Type B pancreatic cell (in vitro differentiated cells): ENCODE measurements at regions not wholly inside any gene's neighbourhood (a gene's known extent, or its start where the extent isn't known, plus 50 kb on each side); places are given as distances from the start of the nearest gene placed in this dataset.

Source experiments
- DNase-seq: peaks from one replicate; pipeline ENCODE4 v3.0.0; 2021; ENCODE audit warnings: mixed read lengths; ENCODE audit not compliant: unreplicated experiment; ENCODE audit errors: extremely low spot score
- H3K27ac Mint-ChIP-seq: 2 replicates; pipeline ENCODE4 v1.8.0; 2021; ENCODE audit warnings: mild to moderate bottlenecking, mixed read lengths
- H3K27me3 Mint-ChIP-seq: 2 replicates; pipeline ENCODE4 v1.8.0; 2021; ENCODE audit warnings: mixed read lengths
- H3K36me3 Mint-ChIP-seq: 2 replicates; pipeline ENCODE4 v1.8.0; 2021; ENCODE audit warnings: mixed read lengths
- H3K4me1 Mint-ChIP-seq: one replicate; pipeline ENCODE4 v1.8.0; 2021; ENCODE audit warnings: mixed read lengths; ENCODE audit not compliant: unreplicated experiment
- H3K4me3 Mint-ChIP-seq: 2 replicates; pipeline ENCODE4 v1.8.0; 2021; ENCODE audit warnings: mild to moderate bottlenecking, mixed read lengths
- H3K9me3 Mint-ChIP-seq: 2 replicates; pipeline ENCODE4 v1.8.0; 2021; ENCODE audit warnings: mixed read lengths
- TF ChIP-seq, protein P1 (sequence below): fragments of 200-600 bp; sonication (generic); conservative IDR thresholded peaks from 2 replicates; pipeline ENCODE4 v1.5.0; 2021; ENCODE audit warnings: antibody characterized with exemption, mild to moderate bottlenecking

DNA sequence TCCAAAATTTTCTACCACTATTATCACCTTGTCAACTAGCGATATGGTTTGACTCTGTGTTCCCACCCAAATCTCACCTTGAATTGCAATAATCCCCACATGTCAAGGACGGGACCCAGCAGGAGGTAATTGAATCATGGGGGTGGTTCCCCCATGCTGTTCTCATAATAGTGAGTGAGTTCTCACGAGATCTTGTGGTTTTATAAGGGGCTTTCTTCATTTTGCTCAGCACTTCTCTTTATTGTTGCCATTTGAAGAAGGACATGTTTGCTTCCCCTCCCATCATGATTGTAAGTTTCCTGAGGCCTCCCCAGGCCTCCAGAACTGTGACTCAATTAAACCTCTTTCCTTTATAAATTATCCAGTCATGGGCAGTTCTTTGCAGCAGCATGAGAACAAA is 73.5 kb upstream of the ZC3H12C start:
- no peaks in the 10 kb centered on the region for H3K36me3 Mint-ChIP-seq
- TF ChIP-seq, protein P1, sequence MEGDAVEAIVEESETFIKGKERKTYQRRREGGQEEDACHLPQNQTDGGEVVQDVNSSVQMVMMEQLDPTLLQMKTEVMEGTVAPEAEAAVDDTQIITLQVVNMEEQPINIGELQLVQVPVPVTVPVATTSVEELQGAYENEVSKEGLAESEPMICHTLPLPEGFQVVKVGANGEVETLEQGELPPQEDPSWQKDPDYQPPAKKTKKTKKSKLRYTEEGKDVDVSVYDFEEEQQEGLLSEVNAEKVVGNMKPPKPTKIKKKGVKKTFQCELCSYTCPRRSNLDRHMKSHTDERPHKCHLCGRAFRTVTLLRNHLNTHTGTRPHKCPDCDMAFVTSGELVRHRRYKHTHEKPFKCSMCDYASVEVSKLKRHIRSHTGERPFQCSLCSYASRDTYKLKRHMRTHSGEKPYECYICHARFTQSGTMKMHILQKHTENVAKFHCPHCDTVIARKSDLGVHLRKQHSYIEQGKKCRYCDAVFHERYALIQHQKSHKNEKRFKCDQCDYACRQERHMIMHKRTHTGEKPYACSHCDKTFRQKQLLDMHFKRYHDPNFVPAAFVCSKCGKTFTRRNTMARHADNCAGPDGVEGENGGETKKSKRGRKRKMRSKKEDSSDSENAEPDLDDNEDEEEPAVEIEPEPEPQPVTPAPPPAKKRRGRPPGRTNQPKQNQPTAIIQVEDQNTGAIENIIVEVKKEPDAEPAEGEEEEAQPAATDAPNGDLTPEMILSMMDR, result no peak
- peaks cover 3% of the 10 kb centered on the region for H3K4me1 Mint-ChIP-seq
- DNase-seq, result no peak
- H3K4me3 Mint-ChIP-seq, result no peak overlapping the region
- peaks cover 2% of the 10 kb centered on the region for H3K27me3 Mint-ChIP-seq
- no peak overlapping the region for H3K27ac Mint-ChIP-seq
- no peaks in the 10 kb centered on the region for H3K9me3 Mint-ChIP-seq

DNA sequence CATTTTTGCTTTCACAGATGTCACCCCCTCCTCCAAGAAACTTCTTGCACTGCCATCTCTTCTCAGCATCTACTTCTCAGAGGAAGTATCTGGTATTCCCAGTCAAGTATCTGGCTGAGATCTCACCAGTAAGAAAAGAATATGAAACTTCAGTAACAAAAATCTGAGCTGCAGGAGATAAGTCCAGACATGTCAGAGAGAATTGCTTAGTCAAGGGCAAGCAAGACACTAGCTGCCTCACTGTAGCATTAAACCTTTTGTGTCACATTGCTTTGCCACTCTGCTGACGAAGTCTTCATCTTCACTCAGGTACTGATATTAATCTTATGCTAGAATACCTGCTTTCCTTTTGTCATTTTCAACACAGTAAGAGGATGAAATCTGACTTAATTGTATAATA is 70.6 kb upstream of the ZC3H12C start:
- H3K27ac Mint-ChIP-seq, result peak overlapping the region; percentile 89
- H3K36me3 Mint-ChIP-seq, result no peaks in the 10 kb centered on the region
- no peak for DNase-seq
- TF ChIP-seq, protein P1, result no peak
- H3K4me1 Mint-ChIP-seq, result peaks cover 7% of the 10 kb centered on the region
- H3K27me3 Mint-ChIP-seq, result no peaks in the 10 kb centered on the region
- no peak overlapping the region for H3K4me3 Mint-ChIP-seq
- H3K9me3 Mint-ChIP-seq, result no peaks in the 10 kb centered on the region

DNA sequence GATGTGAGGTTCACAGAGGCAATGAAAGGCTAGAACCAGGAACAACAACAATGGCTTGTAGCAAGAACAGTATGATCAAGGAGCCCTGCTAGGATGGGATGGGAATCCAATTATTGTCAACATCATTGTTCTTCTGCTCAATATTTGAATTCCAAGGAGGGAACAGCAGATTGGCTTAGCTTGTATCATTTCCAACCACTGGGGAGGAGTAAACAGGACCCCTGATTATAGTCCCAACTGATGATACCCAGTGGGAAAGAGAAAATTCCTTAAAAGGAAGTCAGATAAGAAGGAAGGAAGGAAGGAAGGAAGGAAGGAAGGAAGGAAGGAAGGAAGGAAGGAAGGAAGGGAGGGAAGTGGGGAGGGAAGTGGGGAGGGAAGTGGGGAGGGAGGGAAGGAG is 69.5 kb upstream of the ZC3H12C start:
- H3K27me3 Mint-ChIP-seq, result no peaks in the 10 kb centered on the region
- DNase-seq, result no peak
- H3K36me3 Mint-ChIP-seq, result no peaks in the 10 kb centered on the region
- no peaks in the 10 kb centered on the region for H3K9me3 Mint-ChIP-seq
- H3K4me1 Mint-ChIP-seq, result peaks cover 12% of the 10 kb centered on the region
- TF ChIP-seq, protein P1, result no peak
- no peak overlapping the region for H3K27ac Mint-ChIP-seq
- H3K4me3 Mint-ChIP-seq, result no peak overlapping the region

DNA sequence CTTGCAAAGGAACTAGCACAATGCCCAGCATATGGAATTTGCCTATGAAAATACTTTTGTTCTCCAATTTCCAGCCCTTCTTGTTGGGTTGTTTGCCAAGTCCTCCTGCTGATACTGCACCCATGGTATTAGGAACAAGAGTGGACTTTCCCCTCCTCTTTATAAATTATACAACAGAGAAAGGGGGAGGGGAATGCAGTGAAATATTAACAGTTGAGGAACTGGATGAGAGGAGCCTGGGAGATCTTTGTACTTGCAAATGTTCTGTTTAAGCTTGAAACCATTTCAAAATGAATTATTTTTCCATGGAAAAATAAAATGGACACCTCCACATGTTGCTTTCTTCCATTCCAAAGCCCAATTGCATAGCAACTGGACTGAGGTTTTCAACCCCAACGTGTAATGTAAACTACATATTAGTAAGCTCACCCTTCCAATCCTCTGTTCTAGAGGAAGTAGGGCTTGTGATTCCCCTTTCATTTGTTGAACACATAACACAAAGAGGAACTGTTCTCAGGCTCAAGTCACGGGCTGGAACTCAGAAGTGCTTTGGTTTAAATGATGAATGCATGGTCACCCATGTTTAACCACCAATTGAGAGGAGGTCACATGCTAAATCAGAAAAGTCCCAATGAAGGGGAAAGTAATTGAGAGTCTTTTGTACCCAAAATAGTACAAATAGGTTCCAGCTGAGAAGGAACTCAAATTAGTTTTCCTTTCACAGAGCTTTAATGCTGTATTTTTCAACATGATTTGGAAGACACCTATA is 66.2 kb upstream of the ZC3H12C start:
- H3K27ac Mint-ChIP-seq, result no peak overlapping the region
- H3K9me3 Mint-ChIP-seq, result no peaks in the 10 kb centered on the region
- no peak overlapping the region for H3K4me3 Mint-ChIP-seq
- TF ChIP-seq, protein P1, result no peak
- H3K36me3 Mint-ChIP-seq, result no peaks in the 10 kb centered on the region
- H3K27me3 Mint-ChIP-seq, result no peaks in the 10 kb centered on the region
- DNase-seq, result no peak
- H3K4me1 Mint-ChIP-seq, result peaks cover 17% of the 10 kb centered on the region

DNA sequence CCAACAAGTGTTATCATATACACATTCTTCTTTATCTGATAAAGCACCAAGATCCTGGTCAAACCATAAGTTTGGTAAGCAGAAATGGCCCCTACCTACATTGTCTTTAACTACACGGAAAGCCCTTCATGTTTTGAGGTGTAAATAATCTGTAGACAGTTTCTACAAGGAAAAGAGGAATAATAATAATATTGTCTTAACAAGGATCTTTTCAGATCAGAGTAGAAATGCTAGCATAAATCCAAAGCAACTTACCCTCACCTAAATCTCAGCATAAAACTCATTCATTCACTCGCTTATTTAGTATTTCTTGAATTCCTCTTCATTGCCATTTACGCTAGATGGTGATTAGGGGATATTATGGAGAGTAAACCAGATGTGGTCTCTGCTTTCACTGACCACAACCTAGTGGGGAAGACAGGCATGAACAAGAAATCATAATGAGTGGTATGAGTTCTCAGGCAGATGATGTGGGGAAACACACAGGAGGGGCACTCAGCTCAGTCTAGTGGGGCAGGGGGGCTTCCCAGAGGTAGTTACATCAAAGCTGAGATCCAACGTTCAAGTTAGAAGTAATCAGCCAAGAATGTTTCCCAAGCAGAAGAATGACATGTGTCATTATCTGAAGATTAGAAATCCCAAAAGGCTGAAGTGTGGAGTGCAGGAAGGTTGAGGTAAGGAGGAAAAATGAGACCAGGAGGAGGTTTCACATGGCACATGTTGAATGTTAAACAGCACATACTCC is 65.4 kb upstream of the ZC3H12C start:
- peaks cover 14% of the 10 kb centered on the region for H3K4me1 Mint-ChIP-seq
- H3K36me3 Mint-ChIP-seq, result no peaks in the 10 kb centered on the region
- H3K9me3 Mint-ChIP-seq, result no peaks in the 10 kb centered on the region
- DNase-seq, result no peak
- no peaks in the 10 kb centered on the region for H3K27me3 Mint-ChIP-seq
- TF ChIP-seq, protein P1, result no peak
- H3K27ac Mint-ChIP-seq, result no peak overlapping the region
- no peak overlapping the region for H3K4me3 Mint-ChIP-seq
